ENCODE measurements at regions not wholly inside any gene's neighbourhood (a gene's known extent, or its start where the extent isn't known, plus 50 kb on each side); places are given as distances from the start of the nearest gene placed in this dataset.

GRCh38 chr7:52712938-52713337, 322.5 kb upstream of the POM121L12 start:
- DNase-seq (ENCODE audit: extremely low read depth, low read depth), result no peak

GRCh38 chr7:52711951-52712350, 323.5 kb upstream of the POM121L12 start:
- no peak for DNase-seq (ENCODE audit: extremely low read depth, low read depth)

- DNase-seq (ENCODE audit: extremely low read depth, low read depth), result no peak
These were observed 326.6 kb upstream of the POM121L12 start for GRCh38 chr7:52708846-52709245.

- DNase-seq (ENCODE audit: extremely low read depth, low read depth), result no peak
These were observed 329.7 kb upstream of the POM121L12 start for GRCh38 chr7:52705768-52706167.

GRCh38 chr7:52700349-52700748, 335.1 kb upstream of the POM121L12 start:
- no peak for DNase-seq (ENCODE audit: extremely low read depth, low read depth)

GRCh38 chr7:52695973-52696595, 339.3 kb upstream of the POM121L12 start:
- DNase-seq (ENCODE audit: extremely low read depth, low read depth), result no peak

- no peak for DNase-seq (ENCODE audit: extremely low read depth, low read depth)
These were observed 344.2 kb upstream of the POM121L12 start for GRCh38 chr7:52691257-52691656.

- no peak for DNase-seq (ENCODE audit: extremely low read depth, low read depth)
These were observed 345.5 kb upstream of the POM121L12 start for GRCh38 chr7:52689912-52690311.

GRCh38 chr7:52685333-52685732, 350.1 kb upstream of the POM121L12 start:
- DNase-seq (ENCODE audit: extremely low read depth, low read depth), result no peak

- DNase-seq (ENCODE audit: extremely low read depth, low read depth), result no peak
These were observed 351.0 kb upstream of the POM121L12 start for GRCh38 chr7:52684388-52684787.

- DNase-seq (ENCODE audit: extremely low read depth, low read depth), result no peak
These were observed 352.4 kb upstream of the POM121L12 start for GRCh38 chr7:52682993-52683392.

- no peak for DNase-seq (ENCODE audit: extremely low read depth, low read depth)
These were observed 364.7 kb upstream of the POM121L12 start for GRCh38 chr7:52670608-52671225.

GRCh38 chr7:52669031-52669430, 366.4 kb upstream of the POM121L12 start:
- no peak for DNase-seq (ENCODE audit: extremely low read depth, low read depth)

GRCh38 chr7:52668435-52668834, 367.0 kb upstream of the POM121L12 start:
- no peak for DNase-seq (ENCODE audit: extremely low read depth, low read depth)

- no peak for DNase-seq (ENCODE audit: extremely low read depth, low read depth)
These were observed 376.3 kb upstream of the POM121L12 start for GRCh38 chr7:52659178-52659577.

GRCh38 chr7:52656098-52656497, 379.3 kb upstream of the POM121L12 start:
- DNase-seq (ENCODE audit: extremely low read depth, low read depth), result no peak

GRCh38 chr7:52652621-52653020, 382.8 kb upstream of the POM121L12 start:
- DNase-seq (ENCODE audit: extremely low read depth, low read depth), result no peak

- DNase-seq (ENCODE audit: extremely low read depth, low read depth), result no peak
These were observed 386.6 kb upstream of the POM121L12 start for GRCh38 chr7:52648872-52649271.

GRCh38 chr7:52647046-52647445, 388.4 kb upstream of the POM121L12 start:
- no peak for DNase-seq (ENCODE audit: extremely low read depth, low read depth)

- no peak for DNase-seq (ENCODE audit: extremely low read depth, low read depth)
These were observed 395.5 kb upstream of the POM121L12 start for GRCh38 chr7:52639981-52640380.

GRCh38 chr7:52639126-52639525, 396.3 kb upstream of the POM121L12 start:
- DNase-seq (ENCODE audit: extremely low read depth, low read depth), result no peak

GRCh38 chr7:52635021-52635420, 400.4 kb upstream of the POM121L12 start:
- DNase-seq (ENCODE audit: extremely low read depth, low read depth), result no peak

- DNase-seq (ENCODE audit: extremely low read depth, low read depth), result no peak
These were observed 414.6 kb upstream of the POM121L12 start for GRCh38 chr7:52620849-52621248.
